ENCODE measurements at regions not wholly inside any gene's neighbourhood (a gene's known extent, or its start where the extent isn't known, plus 50 kb on each side); places are given as distances from the start of the nearest gene placed in this dataset.

DNA sequence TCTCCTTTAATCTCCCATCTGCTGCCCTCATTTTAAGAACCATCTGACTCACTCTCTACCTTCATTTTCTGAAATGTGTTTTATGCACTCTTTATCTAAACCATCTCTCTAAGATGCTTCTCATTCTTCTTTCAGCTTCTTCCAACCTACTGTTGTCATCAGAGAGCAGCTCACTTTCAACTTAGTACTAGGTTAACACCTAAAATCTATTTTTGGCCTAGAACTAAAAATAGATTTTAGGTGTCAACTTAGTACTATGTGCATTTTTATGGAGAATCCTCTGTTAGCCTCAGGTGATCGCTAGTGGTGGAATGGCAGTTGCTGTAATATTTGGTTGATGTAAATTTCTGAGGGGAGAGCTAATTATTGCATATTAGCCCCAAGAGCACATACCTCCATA is 277.1 kb downstream of the KCNJ2 start:
- FAIRE-seq (no peak), DNase-seq (ENCODE audit: low read depth, low spot score) (no peak)
- H3K27me3 ChIP-seq (ENCODE audit: control insufficient read depth in 2 of 2, insufficient read depth in 2 of 2, low read length in 2 of 2) = no peaks in the 10 kb centered on the region
- H3K79me2 ChIP-seq (ENCODE audit: control insufficient read depth, insufficient read depth, low read length) = no peaks in the 10 kb centered on the region
- H3K9me3 ChIP-seq (replicated peaks; ENCODE audit: control insufficient read depth, insufficient read depth, low read length) = no peaks in the 10 kb centered on the region
- TF ChIP-seq MYC (IDR thresholded peaks at IDR 0.05; ENCODE audit: low read depth, low read length) = no peak
- no peak for TF ChIP-seq JUN (IDR thresholded peaks at IDR 0.05; ENCODE audit: borderline replicate concordance, insufficient read depth, insufficient read length, low read depth)
- no peak for TF ChIP-seq FOS (IDR thresholded peaks at IDR 0.05; ENCODE audit: borderline replicate concordance, insufficient read depth, low read length)
- no peak for TF ChIP-seq EZH2 (IDR thresholded peaks at IDR 0.05; ENCODE audit: borderline replicate concordance, low read depth, low read length, severe bottlenecking)
- TF ChIP-seq, protein P1, sequence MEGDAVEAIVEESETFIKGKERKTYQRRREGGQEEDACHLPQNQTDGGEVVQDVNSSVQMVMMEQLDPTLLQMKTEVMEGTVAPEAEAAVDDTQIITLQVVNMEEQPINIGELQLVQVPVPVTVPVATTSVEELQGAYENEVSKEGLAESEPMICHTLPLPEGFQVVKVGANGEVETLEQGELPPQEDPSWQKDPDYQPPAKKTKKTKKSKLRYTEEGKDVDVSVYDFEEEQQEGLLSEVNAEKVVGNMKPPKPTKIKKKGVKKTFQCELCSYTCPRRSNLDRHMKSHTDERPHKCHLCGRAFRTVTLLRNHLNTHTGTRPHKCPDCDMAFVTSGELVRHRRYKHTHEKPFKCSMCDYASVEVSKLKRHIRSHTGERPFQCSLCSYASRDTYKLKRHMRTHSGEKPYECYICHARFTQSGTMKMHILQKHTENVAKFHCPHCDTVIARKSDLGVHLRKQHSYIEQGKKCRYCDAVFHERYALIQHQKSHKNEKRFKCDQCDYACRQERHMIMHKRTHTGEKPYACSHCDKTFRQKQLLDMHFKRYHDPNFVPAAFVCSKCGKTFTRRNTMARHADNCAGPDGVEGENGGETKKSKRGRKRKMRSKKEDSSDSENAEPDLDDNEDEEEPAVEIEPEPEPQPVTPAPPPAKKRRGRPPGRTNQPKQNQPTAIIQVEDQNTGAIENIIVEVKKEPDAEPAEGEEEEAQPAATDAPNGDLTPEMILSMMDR (IDR thresholded peaks at IDR 0.05; ENCODE audit: extremely low read depth in 1 of 2, insufficient read depth in 1 of 2, low read depth in 1 of 2, low read length in 2 of 2) = no peak
- TF ChIP-seq, protein P2, sequence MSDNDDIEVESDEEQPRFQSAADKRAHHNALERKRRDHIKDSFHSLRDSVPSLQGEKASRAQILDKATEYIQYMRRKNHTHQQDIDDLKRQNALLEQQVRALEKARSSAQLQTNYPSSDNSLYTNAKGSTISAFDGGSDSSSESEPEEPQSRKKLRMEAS (IDR thresholded peaks at IDR 0.05; ENCODE audit: insufficient read depth, insufficient read length) = no peak
- no peak for TF ChIP-seq POLR2AphosphoS5 (IDR thresholded peaks at IDR 0.05; ENCODE audit: insufficient read depth, low read depth, low read length)
- TF ChIP-seq GATA2 (IDR thresholded peaks at IDR 0.05; ENCODE audit: insufficient read depth, insufficient read length, low read depth, low read length) = no peak
- no peak for TF ChIP-seq POLR2A (IDR thresholded peaks at IDR 0.05; ENCODE audit: low read depth, low read length)
- H3K36me3 ChIP-seq (ENCODE audit: control insufficient read depth in 2 of 2, extremely low read depth in 1 of 2, insufficient read depth in 2 of 2, low read length in 2 of 2) = no peaks in the 10 kb centered on the region
- no peaks in the 10 kb centered on the region for H4K20me1 ChIP-seq (replicated peaks; ENCODE audit: control insufficient read depth, extremely low read depth, insufficient read depth, low read length)
- POLR2A ChIA-PET = no interaction called here
- H3K4me3 ChIP-seq (replicated peaks in 1 of 3; ENCODE audit: insufficient read depth in 1 of 3, low read depth in 1 of 3, low read length in 3 of 3) = no peak overlapping the region
- BruUV-seq (replicated peaks) = no TSS peak
- no peak overlapping the region for H3K9ac ChIP-seq (replicated peaks; ENCODE audit: extremely low read depth, insufficient read depth, low read length)
- no peak overlapping the region for H2AFZ ChIP-seq (ENCODE audit: low read depth, low read length)
- H3K4me1 ChIP-seq (ENCODE audit: control insufficient read depth, extremely low read depth, insufficient read depth, low read length) = no peaks in the 10 kb centered on the region
- dilution Hi-C loops (cut with MboI; ENCODE audit: extremely low pct_ligation_motif_present, low sequenced_read_pairs) = no loop called here
- no peak overlapping the region for H3K4me2 ChIP-seq (ENCODE audit: insufficient read depth, low read length)
- no peak overlapping the region for H3K27ac ChIP-seq (ENCODE audit: insufficient read depth, low read depth, low read length)
- CTCF ChIA-PET = no interaction called here
- intact Hi-C loops (cut with micrococcal nuclease) = no loop called here
- no peaks in the 10 kb centered on the region for H3K9me1 ChIP-seq (replicated peaks; ENCODE audit: control insufficient read depth, extremely low read depth, insufficient read depth, low read length)

Data from endothelial cell of umbilical vein (primary cell).